NT2/D1 (cell line): ENCODE measurements at regions not wholly inside any gene's neighbourhood (a gene's known extent, or its start where the extent isn't known, plus 50 kb on each side); places are given as distances from the start of the nearest gene placed in this dataset.

ENCODE experiments used
- SUZ12 ChIP-seq: IDR thresholded peaks from 2 replicates; pipeline ENCODE4 v1.6.1; 2011; ENCODE audit not compliant: insufficient read length, insufficient read depth; ENCODE audit errors: extremely low read depth
- YY1 ChIP-seq: IDR thresholded peaks from 2 replicates; pipeline ENCODE4 v1.6.1; 2011; ENCODE audit not compliant: insufficient read length, insufficient read depth
- ZNF274 ChIP-seq: IDR thresholded peaks from 2 replicates; pipeline ENCODE4 v1.6.1; 2011; ENCODE audit warnings: mild to moderate bottlenecking, low read depth, low read length

GRCh38 chrX:117636826-117637225 lies 479.8 kb downstream of the KLHL13 start:
- no peak for TF ChIP-seq YY1
- TF ChIP-seq SUZ12 = no peak
- no peak for TF ChIP-seq ZNF274
